Testis (tissue), 2 donors: ENCODE measurements at regions not wholly inside any gene's neighbourhood (a gene's known extent, or its start where the extent isn't known, plus 50 kb on each side); places are given as distances from the start of the nearest gene placed in this dataset.

Experiments
- CTCF ChIP-seq, 3 experiments: fragments of 450-650 bp in 2 of 3; fragments of 200-600 bp in 1 of 3; sonication (generic) in 1 of 3; IDR thresholded peaks; one replicate each; pipeline ENCODE4 v1.5.1; 2016 to 2019; ENCODE audit warnings: antibody characterized with exemption in 3 of 3, mild to moderate bottlenecking in 2 of 3, moderate library complexity in 1 of 3
- POLR2A ChIP-seq: fragments of 450-650 bp; IDR thresholded peaks from one replicate; pipeline ENCODE4 v1.6.1; 2017; ENCODE audit warnings: antibody characterized with exemption, mild to moderate bottlenecking, moderate library complexity

DNA sequence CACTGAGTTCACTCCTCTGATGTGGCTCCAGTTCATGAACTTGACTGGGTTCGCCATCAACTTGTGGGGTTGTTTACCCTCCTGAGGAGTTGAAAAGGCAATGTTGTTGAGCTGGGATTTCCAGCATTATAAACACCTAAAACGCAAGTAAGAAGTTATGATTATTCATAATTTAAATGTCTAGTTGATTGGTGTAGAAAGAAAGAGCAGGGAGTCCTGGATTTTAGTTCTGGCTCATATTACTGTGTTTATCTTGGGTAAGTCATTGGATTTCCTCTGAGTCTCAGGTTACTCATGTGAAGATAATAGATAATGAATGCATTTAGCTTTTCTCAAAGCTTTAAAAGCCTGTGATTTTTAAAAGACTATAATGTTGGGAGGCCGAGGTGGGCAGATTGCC lies 438.0 kb upstream of the CDH20 start:
- TF ChIP-seq POLR2A (no peak), CTCF (IDR thresholded peaks at IDR 0.05) (no peak)
